ENCODE measurements at regions not wholly inside any gene's neighbourhood (a gene's known extent, or its start where the extent isn't known, plus 50 kb on each side); places are given as distances from the start of the nearest gene placed in this dataset.
A peak's percentile ranks its signal among the peaks of the same experiment; 100 is the strongest.

DNA sequence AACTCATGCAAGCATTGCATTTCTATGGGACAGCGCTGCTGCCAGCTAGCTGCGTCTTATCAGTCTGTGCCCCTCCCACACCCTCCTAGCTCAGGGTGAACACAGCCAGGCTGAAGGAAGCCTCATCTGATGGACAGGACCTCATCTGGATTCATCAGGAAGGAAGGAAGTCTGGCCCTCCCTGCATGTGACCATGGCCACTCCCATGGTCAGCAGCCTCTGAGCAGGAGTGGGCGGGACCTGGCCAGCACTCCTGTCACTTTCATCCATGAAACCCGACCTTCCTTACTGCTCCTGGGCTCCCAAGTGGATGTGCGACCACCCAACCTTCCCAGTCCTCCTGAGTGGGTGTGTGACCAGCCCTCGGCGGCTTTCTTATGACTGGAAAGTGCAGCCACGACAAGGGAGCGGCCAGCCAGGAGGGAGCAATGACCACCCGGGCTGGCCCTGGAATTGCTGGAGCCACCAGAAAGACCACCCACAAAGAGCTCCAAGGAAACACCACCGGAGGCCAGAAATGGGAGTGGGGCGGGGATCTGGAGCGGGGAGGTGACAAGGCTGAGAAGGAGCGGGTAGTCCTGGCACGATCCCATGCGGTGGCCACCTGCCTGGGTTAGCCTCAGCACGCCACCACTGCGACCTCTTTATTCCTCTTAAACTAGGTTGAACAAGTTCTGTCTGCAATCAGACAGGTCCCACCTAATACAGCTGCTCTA is 241.2 kb downstream of the TTLL2 start (continued):
- TF ChIP-seq ZNF670 (CRISPR knock-in tag; IDR thresholded peaks at IDR 0.05; ENCODE audit: borderline replicate concordance): no peak
- TF ChIP-seq, protein P1, sequence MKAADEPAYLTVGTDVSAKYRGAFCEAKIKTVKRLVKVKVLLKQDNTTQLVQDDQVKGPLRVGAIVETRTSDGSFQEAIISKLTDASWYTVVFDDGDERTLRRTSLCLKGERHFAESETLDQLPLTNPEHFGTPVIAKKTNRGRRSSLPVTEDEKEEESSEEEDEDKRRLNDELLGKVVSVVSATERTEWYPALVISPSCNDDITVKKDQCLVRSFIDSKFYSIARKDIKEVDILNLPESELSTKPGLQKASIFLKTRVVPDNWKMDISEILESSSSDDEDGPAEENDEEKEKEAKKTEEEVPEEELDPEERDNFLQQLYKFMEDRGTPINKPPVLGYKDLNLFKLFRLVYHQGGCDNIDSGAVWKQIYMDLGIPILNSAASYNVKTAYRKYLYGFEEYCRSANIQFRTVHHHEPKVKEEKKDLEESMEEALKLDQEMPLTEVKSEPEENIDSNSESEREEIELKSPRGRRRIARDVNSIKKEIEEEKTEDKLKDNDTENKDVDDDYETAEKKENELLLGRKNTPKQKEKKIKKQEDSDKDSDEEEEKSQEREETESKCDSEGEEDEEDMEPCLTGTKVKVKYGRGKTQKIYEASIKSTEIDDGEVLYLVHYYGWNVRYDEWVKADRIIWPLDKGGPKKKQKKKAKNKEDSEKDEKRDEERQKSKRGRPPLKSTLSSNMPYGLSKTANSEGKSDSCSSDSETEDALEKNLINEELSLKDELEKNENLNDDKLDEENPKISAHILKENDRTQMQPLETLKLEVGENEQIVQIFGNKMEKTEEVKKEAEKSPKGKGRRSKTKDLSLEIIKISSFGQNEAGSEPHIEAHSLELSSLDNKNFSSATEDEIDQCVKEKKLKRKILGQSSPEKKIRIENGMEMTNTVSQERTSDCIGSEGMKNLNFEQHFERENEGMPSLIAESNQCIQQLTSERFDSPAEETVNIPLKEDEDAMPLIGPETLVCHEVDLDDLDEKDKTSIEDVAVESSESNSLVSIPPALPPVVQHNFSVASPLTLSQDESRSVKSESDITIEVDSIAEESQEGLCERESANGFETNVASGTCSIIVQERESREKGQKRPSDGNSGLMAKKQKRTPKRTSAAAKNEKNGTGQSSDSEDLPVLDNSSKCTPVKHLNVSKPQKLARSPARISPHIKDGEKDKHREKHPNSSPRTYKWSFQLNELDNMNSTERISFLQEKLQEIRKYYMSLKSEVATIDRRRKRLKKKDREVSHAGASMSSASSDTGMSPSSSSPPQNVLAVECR (CRISPR knock-in tag; IDR thresholded peaks at IDR 0.05; ENCODE audit: borderline replicate concordance): 0 out of 2 replicates have a peak, but pooled peaks have one; percentile 11
- TF ChIP-seq MAZ (IDR thresholded peaks at IDR 0.05; ENCODE audit: borderline replicate concordance, low read depth, low read length): no peak
- no peak for TF ChIP-seq MAZ (CRISPR knock-in tag; IDR thresholded peaks at IDR 0.05; ENCODE audit: low read depth)
- no peak for TF ChIP-seq ZNF713 (CRISPR knock-in tag; IDR thresholded peaks at IDR 0.05)
- TF ChIP-seq, protein P2, sequence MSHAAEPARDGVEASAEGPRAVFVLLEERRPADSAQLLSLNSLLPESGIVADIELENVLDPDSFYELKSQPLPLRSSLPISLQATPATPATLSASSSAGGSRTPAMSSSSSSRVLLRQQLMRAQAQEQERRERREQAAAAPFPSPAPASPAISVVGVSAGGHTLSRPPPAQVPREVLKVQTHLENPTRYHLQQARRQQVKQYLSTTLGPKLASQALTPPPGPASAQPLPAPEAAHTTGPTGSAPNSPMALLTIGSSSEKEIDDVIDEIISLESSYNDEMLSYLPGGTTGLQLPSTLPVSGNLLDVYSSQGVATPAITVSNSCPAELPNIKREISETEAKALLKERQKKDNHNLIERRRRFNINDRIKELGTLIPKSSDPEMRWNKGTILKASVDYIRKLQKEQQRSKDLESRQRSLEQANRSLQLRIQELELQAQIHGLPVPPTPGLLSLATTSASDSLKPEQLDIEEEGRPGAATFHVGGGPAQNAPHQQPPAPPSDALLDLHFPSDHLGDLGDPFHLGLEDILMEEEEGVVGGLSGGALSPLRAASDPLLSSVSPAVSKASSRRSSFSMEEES (CRISPR knock-in tag; IDR thresholded peaks at IDR 0.05): peak; percentile 50; the same call in 1 of the 2 replicates
- TF ChIP-seq ZNF317 (CRISPR knock-in tag; IDR thresholded peaks at IDR 0.05): 0 out of 2 replicates have a peak, but pooled peaks have one; percentile 31
- TF ChIP-seq, protein P3, sequence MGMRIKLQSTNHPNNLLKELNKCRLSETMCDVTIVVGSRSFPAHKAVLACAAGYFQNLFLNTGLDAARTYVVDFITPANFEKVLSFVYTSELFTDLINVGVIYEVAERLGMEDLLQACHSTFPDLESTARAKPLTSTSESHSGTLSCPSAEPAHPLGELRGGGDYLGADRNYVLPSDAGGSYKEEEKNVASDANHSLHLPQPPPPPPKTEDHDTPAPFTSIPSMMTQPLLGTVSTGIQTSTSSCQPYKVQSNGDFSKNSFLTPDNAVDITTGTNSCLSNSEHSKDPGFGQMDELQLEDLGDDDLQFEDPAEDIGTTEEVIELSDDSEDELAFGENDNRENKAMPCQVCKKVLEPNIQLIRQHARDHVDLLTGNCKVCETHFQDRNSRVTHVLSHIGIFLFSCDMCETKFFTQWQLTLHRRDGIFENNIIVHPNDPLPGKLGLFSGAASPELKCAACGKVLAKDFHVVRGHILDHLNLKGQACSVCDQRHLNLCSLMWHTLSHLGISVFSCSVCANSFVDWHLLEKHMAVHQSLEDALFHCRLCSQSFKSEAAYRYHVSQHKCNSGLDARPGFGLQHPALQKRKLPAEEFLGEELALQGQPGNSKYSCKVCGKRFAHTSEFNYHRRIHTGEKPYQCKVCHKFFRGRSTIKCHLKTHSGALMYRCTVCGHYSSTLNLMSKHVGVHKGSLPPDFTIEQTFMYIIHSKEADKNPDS (CRISPR knock-in tag; IDR thresholded peaks at IDR 0.05): no peak
